ENCODE measurements at regions not wholly inside any gene's neighbourhood (a gene's known extent, or its start where the extent isn't known, plus 50 kb on each side); places are given as distances from the start of the nearest gene placed in this dataset.

DNA sequence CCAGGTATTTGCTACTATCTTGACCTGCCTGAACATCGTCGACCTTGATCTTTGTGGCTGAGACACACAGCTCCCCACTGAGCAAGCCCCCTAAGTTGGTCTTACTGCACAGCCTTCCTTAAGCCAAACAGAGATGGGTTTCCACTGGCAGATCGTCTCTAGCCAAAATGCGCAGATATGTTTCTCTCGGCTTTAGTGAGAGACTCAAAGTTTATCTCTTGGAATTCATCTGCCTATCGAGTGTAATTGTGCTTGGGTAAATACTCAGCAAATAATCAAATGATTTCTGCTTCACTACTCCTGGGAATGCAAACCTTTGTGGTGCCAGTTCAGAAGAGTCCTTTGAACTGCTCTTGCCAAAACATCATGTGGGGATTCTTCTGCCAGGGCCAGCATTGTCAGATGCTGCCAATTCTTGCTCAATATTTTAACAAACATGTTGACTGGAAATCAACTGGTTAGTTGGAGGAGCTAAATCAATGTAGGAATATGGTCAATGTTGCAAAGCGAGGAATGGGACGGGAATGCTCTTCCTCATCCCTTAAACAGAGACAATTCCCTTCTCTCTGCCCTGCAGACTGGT is 141.2 kb upstream of the SLC28A3 start:
- in situ Hi-C loops (cut with MboI; ENCODE audit: low sequenced_read_pairs in 4 of 4) (no loop called here), intact Hi-C loops (cut with DNase I; ENCODE audit: low total_unique reads) (no loop called here)
- DNase-seq (no peak), ATAC-seq (no peak)
- Histone ChIP-seq H3K9me3 (no peaks in the 10 kb centered on the region), H3K4me3 (no peak overlapping the region), H3K27me3 (no peaks in the 10 kb centered on the region), H3K36me3 (no peaks in the 10 kb centered on the region), H3K27ac (no peak overlapping the region), H3K4me1 (no peaks in the 10 kb centered on the region)
- no peak for TF ChIP-seq POLR2A (IDR thresholded peaks at IDR 0.05)
- TF ChIP-seq CTCF (IDR thresholded peaks at IDR 0.05 in 4 of 5, conservative IDR thresholded peaks at IDR 0.05 in 1 of 5): no peak

DNA sequence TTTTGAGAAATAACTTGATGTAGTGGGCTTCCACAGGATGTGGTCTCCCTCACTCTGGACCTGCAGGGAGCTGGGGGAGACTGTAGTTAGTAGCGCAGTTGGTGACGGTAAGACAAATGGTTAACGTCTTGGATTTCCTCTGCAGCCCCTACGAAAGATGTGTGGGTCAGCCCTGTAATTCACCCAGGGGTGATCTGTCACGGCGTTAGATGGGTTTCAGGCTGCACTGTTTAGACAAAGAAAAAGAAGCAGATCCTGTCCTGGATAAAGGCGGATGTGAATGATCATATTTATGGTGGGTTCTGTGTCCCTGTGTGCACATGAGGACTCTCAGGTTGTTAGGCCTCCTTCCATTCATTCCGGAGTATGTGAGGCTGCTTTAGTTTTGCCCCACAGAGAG is 142.0 kb upstream of the SLC28A3 start:
- DNase-seq (no peak), ATAC-seq (no peak)
- Histone ChIP-seq H3K27me3 (no peaks in the 10 kb centered on the region), H3K4me3 (no peak overlapping the region), H3K27ac (no peak overlapping the region), H3K9me3 (no peaks in the 10 kb centered on the region), H3K4me1 (no peaks in the 10 kb centered on the region), H3K36me3 (no peaks in the 10 kb centered on the region)
- no peak for TF ChIP-seq CTCF (IDR thresholded peaks at IDR 0.05 in 4 of 5, conservative IDR thresholded peaks at IDR 0.05 in 1 of 5)
- TF ChIP-seq POLR2A (IDR thresholded peaks at IDR 0.05): no peak
- intact Hi-C loops (cut with DNase I; ENCODE audit: low total_unique reads) (no loop called here), in situ Hi-C loops (cut with MboI; ENCODE audit: low sequenced_read_pairs in 4 of 4) (no loop called here)

- Histone ChIP-seq H3K9me3 (no peaks in the 10 kb centered on the region), H3K36me3 (no peaks in the 10 kb centered on the region), H3K4me1 (no peaks in the 10 kb centered on the region), H3K4me3 (no peak overlapping the region), H3K27ac (no peak overlapping the region), H3K27me3 (no peaks in the 10 kb centered on the region)
- no peak for DNase-seq
- in situ Hi-C loops (cut with MboI; ENCODE audit: low sequenced_read_pairs in 4 of 4) (no loop called here), intact Hi-C loops (cut with DNase I; ENCODE audit: low total_unique reads) (no loop called here)
- TF ChIP-seq POLR2A (IDR thresholded peaks at IDR 0.05): no peak
- no peak for TF ChIP-seq CTCF (IDR thresholded peaks at IDR 0.05 in 4 of 5, conservative IDR thresholded peaks at IDR 0.05 in 1 of 5)
- no peak for ATAC-seq
These were observed 143.6 kb upstream of the SLC28A3 start for GRCh38 chr9:84484172-84484571.

DNA sequence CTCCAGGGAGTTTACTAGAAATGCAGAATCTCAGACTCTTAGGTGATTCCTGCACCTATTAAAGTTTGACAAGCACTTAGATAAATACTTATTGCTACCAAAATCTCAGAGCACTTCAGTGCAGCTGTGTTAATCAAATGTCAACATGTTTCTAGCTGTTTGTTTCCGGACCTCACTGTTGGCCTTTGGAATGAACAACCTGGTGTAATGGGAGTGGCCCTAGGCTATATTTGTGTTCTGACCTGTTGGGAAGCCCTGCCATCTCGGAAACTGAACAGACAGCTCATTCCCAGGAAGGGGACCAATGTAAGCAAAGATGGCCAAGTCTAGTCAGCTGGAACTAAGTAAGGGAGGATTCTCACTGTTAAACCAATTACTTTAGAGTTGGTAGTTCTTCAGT is 145.0 kb upstream of the SLC28A3 start:
- TF ChIP-seq POLR2A (IDR thresholded peaks at IDR 0.05) (no peak), CTCF (IDR thresholded peaks at IDR 0.05 in 4 of 5, conservative IDR thresholded peaks at IDR 0.05 in 1 of 5) (no peak)
- Histone ChIP-seq H3K27me3 (no peaks in the 10 kb centered on the region), H3K9me3 (no peaks in the 10 kb centered on the region), H3K36me3 (no peaks in the 10 kb centered on the region), H3K4me3 (no peak overlapping the region), H3K27ac (no peak overlapping the region), H3K4me1 (no peaks in the 10 kb centered on the region)
- in situ Hi-C loops (cut with MboI; ENCODE audit: low sequenced_read_pairs in 4 of 4): no loop called here
- intact Hi-C loops (cut with DNase I; ENCODE audit: low total_unique reads): no loop called here
- no peak for ATAC-seq
- no peak for DNase-seq

DNA sequence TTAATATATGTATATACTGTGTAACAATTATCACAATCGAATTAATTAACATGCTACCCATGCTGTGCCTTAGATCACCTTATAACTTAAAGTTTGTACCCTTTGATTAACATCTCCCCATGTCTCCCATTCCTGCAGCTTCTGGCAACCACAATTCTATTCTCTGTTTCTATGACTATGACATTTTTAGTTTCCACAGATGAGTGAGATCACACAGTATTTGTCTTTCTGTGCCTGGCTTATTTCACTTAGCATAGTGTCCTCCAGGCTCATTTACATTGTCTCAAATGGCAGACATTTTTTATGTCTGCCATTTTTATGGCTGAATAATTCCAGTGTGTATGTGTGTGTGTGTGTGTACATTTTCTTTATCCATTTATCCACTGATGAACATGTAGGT is 146.1 kb upstream of the SLC28A3 start:
- Histone ChIP-seq H3K4me1 (no peaks in the 10 kb centered on the region), H3K27me3 (no peaks in the 10 kb centered on the region), H3K4me3 (no peak overlapping the region), H3K27ac (no peak overlapping the region), H3K36me3 (no peaks in the 10 kb centered on the region), H3K9me3 (no peaks in the 10 kb centered on the region)
- no peak for TF ChIP-seq CTCF (IDR thresholded peaks at IDR 0.05 in 4 of 5, conservative IDR thresholded peaks at IDR 0.05 in 1 of 5)
- TF ChIP-seq POLR2A (IDR thresholded peaks at IDR 0.05): no peak
- DNase-seq (no peak), ATAC-seq (no peak)
- intact Hi-C loops (cut with DNase I; ENCODE audit: low total_unique reads) (no loop called here), in situ Hi-C loops (cut with MboI; ENCODE audit: low sequenced_read_pairs in 4 of 4) (no loop called here)
